ENCODE measurements at regions not wholly inside any gene's neighbourhood (a gene's known extent, or its start where the extent isn't known, plus 50 kb on each side); places are given as distances from the start of the nearest gene placed in this dataset.

DNA sequence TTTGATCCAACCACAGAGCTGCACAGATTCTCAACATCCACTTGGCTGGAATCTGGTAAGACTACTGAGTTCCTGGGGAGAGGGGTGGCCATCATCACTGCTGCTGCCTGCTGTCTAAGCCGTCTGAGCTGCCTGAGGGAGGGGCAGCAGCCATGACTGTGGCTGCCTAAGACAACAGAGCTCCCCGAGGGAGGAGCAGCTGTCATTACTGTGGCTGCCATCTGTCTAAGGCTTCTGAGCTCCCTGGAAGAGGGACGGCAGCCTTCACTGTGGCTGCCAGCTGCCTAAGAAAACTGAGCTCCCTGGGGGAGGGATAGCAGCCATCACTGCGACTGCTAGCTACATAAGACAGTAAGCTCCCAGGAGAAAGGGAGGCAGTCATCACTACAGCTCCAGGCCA lies 584.4 kb downstream of the NR4A2 start (continued):
- TF ChIP-seq, protein P1, sequence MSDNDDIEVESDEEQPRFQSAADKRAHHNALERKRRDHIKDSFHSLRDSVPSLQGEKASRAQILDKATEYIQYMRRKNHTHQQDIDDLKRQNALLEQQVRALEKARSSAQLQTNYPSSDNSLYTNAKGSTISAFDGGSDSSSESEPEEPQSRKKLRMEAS (CRISPR knock-in tag; IDR thresholded peaks at IDR 0.05): no peak
- TF ChIP-seq, protein P2, sequence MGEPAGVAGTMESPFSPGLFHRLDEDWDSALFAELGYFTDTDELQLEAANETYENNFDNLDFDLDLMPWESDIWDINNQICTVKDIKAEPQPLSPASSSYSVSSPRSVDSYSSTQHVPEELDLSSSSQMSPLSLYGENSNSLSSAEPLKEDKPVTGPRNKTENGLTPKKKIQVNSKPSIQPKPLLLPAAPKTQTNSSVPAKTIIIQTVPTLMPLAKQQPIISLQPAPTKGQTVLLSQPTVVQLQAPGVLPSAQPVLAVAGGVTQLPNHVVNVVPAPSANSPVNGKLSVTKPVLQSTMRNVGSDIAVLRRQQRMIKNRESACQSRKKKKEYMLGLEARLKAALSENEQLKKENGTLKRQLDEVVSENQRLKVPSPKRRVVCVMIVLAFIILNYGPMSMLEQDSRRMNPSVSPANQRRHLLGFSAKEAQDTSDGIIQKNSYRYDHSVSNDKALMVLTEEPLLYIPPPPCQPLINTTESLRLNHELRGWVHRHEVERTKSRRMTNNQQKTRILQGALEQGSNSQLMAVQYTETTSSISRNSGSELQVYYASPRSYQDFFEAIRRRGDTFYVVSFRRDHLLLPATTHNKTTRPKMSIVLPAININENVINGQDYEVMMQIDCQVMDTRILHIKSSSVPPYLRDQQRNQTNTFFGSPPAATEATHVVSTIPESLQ (CRISPR knock-in tag; IDR thresholded peaks at IDR 0.05): no peak
- TF ChIP-seq ATF1 (CRISPR knock-in tag; IDR thresholded peaks at IDR 0.05) (no peak), IRF2 (CRISPR knock-in tag; IDR thresholded peaks at IDR 0.05; ENCODE audit: borderline replicate concordance, low read depth) (no peak)
- TF ChIP-seq, protein P3, sequence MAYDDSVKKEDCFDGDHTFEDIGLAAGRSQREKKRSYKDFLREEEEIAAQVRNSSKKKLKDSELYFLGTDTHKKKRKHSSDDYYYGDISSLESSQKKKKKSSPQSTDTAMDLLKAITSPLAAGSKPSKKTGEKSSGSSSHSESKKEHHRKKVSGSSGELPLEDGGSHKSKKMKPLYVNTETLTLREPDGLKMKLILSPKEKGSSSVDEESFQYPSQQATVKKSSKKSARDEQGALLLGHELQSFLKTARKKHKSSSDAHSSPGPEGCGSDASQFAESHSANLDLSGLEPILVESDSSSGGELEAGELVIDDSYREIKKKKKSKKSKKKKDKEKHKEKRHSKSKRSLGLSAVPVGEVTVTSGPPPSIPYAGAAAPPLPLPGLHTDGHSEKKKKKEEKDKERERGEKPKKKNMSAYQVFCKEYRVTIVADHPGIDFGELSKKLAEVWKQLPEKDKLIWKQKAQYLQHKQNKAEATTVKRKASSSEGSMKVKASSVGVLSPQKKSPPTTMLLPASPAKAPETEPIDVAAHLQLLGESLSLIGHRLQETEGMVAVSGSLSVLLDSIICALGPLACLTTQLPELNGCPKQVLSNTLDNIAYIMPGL (CRISPR knock-in tag; IDR thresholded peaks at IDR 0.05): no peak
- TF ChIP-seq, protein P4, sequence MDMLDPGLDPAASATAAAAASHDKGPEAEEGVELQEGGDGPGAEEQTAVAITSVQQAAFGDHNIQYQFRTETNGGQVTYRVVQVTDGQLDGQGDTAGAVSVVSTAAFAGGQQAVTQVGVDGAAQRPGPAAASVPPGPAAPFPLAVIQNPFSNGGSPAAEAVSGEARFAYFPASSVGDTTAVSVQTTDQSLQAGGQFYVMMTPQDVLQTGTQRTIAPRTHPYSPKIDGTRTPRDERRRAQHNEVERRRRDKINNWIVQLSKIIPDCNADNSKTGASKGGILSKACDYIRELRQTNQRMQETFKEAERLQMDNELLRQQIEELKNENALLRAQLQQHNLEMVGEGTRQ (CRISPR knock-in tag; IDR thresholded peaks at IDR 0.05): no peak

DNA sequence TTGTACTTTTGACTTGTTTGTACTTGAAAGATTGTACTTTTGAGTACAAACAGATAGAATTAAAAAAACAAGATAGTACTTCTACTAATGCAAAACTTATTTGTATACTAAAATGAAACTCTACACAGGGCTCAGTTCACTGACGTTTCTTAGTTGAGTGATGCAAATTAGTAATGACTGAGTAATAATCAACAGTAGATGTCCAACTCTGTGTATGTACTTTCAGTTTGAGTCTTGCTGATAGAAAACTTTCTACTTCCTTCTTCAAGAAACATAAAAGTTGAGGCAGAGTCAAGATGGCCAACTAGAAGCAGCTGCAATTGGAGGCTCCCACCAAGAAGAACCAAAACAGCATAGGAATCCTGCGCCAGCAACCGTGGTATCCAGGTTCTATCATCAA lies 585.0 kb downstream of the NR4A2 start:
- H3K27ac Mint-ChIP-seq: no peak overlapping the region
- ATAC-seq: no peak
- no peaks in the 10 kb centered on the region for H3K36me3 Mint-ChIP-seq
- ChIA-PET CTCF (no interaction called here), POLR2A (no interaction called here)
- H3K9me3 Mint-ChIP-seq: 0 out of 2 replicates have a peak, but pooled peaks cover 3% of the 10 kb centered on the region
- no peak overlapping the region for H3K4me3 Mint-ChIP-seq
- no peak for DNase-seq (ENCODE audit: low spot score)
- H3K4me1 Mint-ChIP-seq: no peaks in the 10 kb centered on the region
- TF ChIP-seq MXD4 (CRISPR knock-in tag; IDR thresholded peaks at IDR 0.05; ENCODE audit: borderline replicate concordance): no peak
- no peaks in the 10 kb centered on the region for H3K27me3 Mint-ChIP-seq (ENCODE audit: low read depth)

DNA sequence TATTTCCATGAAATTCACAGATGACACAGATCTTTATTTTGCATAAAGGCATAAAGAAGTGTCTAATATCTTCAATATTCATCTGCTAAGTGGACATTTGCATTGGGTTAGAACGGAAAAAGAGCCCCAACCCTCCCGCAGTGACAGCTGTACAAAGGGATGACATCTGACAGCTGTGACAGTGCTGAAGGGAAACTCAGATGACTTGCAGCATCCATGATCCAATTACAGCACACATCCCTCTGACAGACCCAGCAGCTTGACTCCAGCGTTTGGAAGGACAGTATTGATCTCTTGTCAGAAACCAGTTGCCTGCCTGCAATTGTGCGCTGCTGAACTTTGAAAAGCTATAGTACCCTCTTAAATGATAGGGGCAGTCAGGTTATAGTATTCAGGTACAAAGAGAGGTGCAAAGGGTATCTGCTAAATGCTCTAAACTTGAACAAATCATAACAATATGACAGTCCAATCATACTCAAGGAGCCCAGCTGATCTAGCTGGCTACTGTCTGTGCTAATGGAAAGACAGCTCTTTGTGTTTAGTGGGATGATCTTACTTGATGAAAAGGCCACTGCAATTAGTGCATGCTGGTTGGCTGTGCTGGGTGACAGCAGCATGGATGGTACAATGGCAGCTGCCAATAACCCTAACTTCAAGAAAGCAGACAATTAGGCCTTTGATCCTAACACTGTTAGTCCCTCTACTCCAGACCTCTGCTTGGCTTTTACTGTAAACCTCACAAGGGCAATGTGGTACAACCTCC lies 599.2 kb downstream of the NR4A2 start:
- Mint-ChIP-seq H3K4me3 (no peak overlapping the region), H3K36me3 (no peaks in the 10 kb centered on the region), H3K9me3 (no peaks in the 10 kb centered on the region), H3K27ac (no peak overlapping the region), H3K27me3 (ENCODE audit: low read depth) (no peaks in the 10 kb centered on the region), H3K4me1 (peaks cover 39% of the 10 kb centered on the region)
- CTCF ChIA-PET: no interaction called here
- ATAC-seq (no peak), DNase-seq (ENCODE audit: low spot score) (no peak)
- POLR2A ChIA-PET: no interaction called here
- TF ChIP-seq, protein P5, sequence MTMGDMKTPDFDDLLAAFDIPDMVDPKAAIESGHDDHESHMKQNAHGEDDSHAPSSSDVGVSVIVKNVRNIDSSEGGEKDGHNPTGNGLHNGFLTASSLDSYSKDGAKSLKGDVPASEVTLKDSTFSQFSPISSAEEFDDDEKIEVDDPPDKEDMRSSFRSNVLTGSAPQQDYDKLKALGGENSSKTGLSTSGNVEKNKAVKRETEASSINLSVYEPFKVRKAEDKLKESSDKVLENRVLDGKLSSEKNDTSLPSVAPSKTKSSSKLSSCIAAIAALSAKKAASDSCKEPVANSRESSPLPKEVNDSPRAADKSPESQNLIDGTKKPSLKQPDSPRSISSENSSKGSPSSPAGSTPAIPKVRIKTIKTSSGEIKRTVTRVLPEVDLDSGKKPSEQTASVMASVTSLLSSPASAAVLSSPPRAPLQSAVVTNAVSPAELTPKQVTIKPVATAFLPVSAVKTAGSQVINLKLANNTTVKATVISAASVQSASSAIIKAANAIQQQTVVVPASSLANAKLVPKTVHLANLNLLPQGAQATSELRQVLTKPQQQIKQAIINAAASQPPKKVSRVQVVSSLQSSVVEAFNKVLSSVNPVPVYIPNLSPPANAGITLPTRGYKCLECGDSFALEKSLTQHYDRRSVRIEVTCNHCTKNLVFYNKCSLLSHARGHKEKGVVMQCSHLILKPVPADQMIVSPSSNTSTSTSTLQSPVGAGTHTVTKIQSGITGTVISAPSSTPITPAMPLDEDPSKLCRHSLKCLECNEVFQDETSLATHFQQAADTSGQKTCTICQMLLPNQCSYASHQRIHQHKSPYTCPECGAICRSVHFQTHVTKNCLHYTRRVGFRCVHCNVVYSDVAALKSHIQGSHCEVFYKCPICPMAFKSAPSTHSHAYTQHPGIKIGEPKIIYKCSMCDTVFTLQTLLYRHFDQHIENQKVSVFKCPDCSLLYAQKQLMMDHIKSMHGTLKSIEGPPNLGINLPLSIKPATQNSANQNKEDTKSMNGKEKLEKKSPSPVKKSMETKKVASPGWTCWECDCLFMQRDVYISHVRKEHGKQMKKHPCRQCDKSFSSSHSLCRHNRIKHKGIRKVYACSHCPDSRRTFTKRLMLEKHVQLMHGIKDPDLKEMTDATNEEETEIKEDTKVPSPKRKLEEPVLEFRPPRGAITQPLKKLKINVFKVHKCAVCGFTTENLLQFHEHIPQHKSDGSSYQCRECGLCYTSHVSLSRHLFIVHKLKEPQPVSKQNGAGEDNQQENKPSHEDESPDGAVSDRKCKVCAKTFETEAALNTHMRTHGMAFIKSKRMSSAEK (CRISPR knock-in tag; IDR thresholded peaks at IDR 0.05; ENCODE audit: borderline replicate concordance): no peak
- TF ChIP-seq TCF7 (CRISPR knock-in tag; IDR thresholded peaks at IDR 0.05; ENCODE audit: low read depth) (no peak), ESRRA (CRISPR knock-in tag; IDR thresholded peaks at IDR 0.05; ENCODE audit: borderline replicate concordance) (no peak), NR2C2 (CRISPR knock-in tag; IDR thresholded peaks at IDR 0.05) (no peak), ZNF671 (CRISPR knock-in tag; IDR thresholded peaks at IDR 0.05) (no peak)
- TF ChIP-seq, protein P6, sequence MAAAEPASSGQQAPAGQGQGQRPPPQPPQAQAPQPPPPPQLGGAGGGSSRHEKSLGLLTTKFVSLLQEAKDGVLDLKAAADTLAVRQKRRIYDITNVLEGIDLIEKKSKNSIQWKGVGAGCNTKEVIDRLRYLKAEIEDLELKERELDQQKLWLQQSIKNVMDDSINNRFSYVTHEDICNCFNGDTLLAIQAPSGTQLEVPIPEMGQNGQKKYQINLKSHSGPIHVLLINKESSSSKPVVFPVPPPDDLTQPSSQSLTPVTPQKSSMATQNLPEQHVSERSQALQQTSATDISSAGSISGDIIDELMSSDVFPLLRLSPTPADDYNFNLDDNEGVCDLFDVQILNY (CRISPR knock-in tag; IDR thresholded peaks at IDR 0.05): no peak
- TF ChIP-seq, protein P7, sequence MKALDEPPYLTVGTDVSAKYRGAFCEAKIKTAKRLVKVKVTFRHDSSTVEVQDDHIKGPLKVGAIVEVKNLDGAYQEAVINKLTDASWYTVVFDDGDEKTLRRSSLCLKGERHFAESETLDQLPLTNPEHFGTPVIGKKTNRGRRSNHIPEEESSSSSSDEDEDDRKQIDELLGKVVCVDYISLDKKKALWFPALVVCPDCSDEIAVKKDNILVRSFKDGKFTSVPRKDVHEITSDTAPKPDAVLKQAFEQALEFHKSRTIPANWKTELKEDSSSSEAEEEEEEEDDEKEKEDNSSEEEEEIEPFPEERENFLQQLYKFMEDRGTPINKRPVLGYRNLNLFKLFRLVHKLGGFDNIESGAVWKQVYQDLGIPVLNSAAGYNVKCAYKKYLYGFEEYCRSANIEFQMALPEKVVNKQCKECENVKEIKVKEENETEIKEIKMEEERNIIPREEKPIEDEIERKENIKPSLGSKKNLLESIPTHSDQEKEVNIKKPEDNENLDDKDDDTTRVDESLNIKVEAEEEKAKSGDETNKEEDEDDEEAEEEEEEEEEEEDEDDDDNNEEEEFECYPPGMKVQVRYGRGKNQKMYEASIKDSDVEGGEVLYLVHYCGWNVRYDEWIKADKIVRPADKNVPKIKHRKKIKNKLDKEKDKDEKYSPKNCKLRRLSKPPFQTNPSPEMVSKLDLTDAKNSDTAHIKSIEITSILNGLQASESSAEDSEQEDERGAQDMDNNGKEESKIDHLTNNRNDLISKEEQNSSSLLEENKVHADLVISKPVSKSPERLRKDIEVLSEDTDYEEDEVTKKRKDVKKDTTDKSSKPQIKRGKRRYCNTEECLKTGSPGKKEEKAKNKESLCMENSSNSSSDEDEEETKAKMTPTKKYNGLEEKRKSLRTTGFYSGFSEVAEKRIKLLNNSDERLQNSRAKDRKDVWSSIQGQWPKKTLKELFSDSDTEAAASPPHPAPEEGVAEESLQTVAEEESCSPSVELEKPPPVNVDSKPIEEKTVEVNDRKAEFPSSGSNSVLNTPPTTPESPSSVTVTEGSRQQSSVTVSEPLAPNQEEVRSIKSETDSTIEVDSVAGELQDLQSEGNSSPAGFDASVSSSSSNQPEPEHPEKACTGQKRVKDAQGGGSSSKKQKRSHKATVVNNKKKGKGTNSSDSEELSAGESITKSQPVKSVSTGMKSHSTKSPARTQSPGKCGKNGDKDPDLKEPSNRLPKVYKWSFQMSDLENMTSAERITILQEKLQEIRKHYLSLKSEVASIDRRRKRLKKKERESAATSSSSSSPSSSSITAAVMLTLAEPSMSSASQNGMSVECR (CRISPR knock-in tag; IDR thresholded peaks at IDR 0.05; ENCODE audit: borderline replicate concordance): no peak
- TF ChIP-seq, protein P8, sequence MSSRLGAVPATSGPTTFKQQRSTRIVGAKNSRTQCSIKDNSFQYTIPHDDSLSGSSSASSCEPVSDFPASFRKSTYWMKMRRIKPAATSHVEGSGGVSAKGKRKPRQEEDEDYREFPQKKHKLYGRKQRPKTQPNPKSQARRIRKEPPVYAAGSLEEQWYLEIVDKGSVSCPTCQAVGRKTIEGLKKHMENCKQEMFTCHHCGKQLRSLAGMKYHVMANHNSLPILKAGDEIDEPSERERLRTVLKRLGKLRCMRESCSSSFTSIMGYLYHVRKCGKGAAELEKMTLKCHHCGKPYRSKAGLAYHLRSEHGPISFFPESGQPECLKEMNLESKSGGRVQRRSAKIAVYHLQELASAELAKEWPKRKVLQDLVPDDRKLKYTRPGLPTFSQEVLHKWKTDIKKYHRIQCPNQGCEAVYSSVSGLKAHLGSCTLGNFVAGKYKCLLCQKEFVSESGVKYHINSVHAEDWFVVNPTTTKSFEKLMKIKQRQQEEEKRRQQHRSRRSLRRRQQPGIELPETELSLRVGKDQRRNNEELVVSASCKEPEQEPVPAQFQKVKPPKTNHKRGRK (CRISPR knock-in tag; IDR thresholded peaks at IDR 0.05; ENCODE audit: borderline replicate concordance): no peak
